GM18517 (cell line): ENCODE measurements at regions not wholly inside any gene's neighbourhood (a gene's known extent, or its start where the extent isn't known, plus 50 kb on each side); places are given as distances from the start of the nearest gene placed in this dataset.

Experiments
- ATAC-seq: cut with Tn5 transposase; IDR thresholded peaks from one replicate; pipeline ENCODE4 v1.9.1; 2021; ENCODE audit warnings: mild to moderate bottlenecking, moderate library complexity; ENCODE audit not compliant: unreplicated experiment

- no peak for ATAC-seq
These were observed 135.8 kb upstream of the MAP3K7 start for GRCh38 chr6:90722648-90723047.

- ATAC-seq: no peak
These were observed 133.5 kb upstream of the MAP3K7 start for GRCh38 chr6:90720404-90720803.

GRCh38 chr6:90719321-90720195, 132.7 kb upstream of the MAP3K7 start:
- ATAC-seq: no peak

- ATAC-seq: no peak
These were observed 129.5 kb upstream of the MAP3K7 start for GRCh38 chr6:90716376-90716775.

- no peak for ATAC-seq
These were observed 128.3 kb upstream of the MAP3K7 start for GRCh38 chr6:90715093-90715655.

GRCh38 chr6:90714319-90714718, 127.4 kb upstream of the MAP3K7 start:
- ATAC-seq: no peak

- no peak for ATAC-seq
These were observed 125.2 kb upstream of the MAP3K7 start for GRCh38 chr6:90712114-90712513.

- ATAC-seq: no peak
These were observed 122.6 kb upstream of the MAP3K7 start for GRCh38 chr6:90709431-90709996.

- no peak for ATAC-seq
These were observed 121.4 kb upstream of the MAP3K7 start for GRCh38 chr6:90708206-90708737.

GRCh38 chr6:90707246-90707645, 120.4 kb upstream of the MAP3K7 start:
- no peak for ATAC-seq

GRCh38 chr6:90703336-90703735, 116.5 kb upstream of the MAP3K7 start:
- ATAC-seq: no peak

GRCh38 chr6:90701926-90702325, 115.1 kb upstream of the MAP3K7 start:
- ATAC-seq: no peak

GRCh38 chr6:90701146-90701781, 114.4 kb upstream of the MAP3K7 start:
- ATAC-seq: peak; percentile 87

GRCh38 chr6:90695316-90695715, 108.4 kb upstream of the MAP3K7 start:
- ATAC-seq: no peak

- ATAC-seq: no peak
These were observed 107.9 kb upstream of the MAP3K7 start for GRCh38 chr6:90694802-90695201.

GRCh38 chr6:90691823-90692222, 105.0 kb upstream of the MAP3K7 start:
- no peak for ATAC-seq

- ATAC-seq: no peak
These were observed 102.3 kb upstream of the MAP3K7 start for GRCh38 chr6:90689172-90689571.

GRCh38 chr6:90687775-90688380, 101.0 kb upstream of the MAP3K7 start:
- no peak for ATAC-seq

- ATAC-seq: no peak
These were observed 95.0 kb upstream of the MAP3K7 start for GRCh38 chr6:90681863-90682262.

- ATAC-seq: no peak
These were observed 91.3 kb upstream of the MAP3K7 start for GRCh38 chr6:90678049-90678779.
